Spleen (tissue), 7 donors: ENCODE measurements at regions not wholly inside any gene's neighbourhood (a gene's known extent, or its start where the extent isn't known, plus 50 kb on each side); places are given as distances from the start of the nearest gene placed in this dataset.

Source experiments
- CTCF ChIP-seq, 11 experiments: fragments of 200-600 bp in 7 of 11; fragments of 450-650 bp in 4 of 11; sonication (generic) in 4 of 11; IDR thresholded peaks in 8 of 11; conservative IDR thresholded peaks in 3 of 11; 1 replicate in 7 of 11; 2 replicates in 4 of 11; pipeline versions ENCODE4 v1.4.0 to v1.8.0; 2016 to 2021; ENCODE audit warnings: antibody characterized with exemption in 11 of 11, inconsistent platforms in 4 of 11, mild to moderate bottlenecking in 1 of 11
- POLR2A ChIP-seq, 3 donors: fragments of 450-650 bp; IDR thresholded peaks; one replicate each; pipeline ENCODE4 v1.5.1; 2017; ENCODE audit warnings: antibody characterized with exemption in 3 of 3, mild to moderate bottlenecking in 1 of 3
- POLR2AphosphoS5 ChIP-seq, 3 donors: sonication (generic); formaldehyde crosslinking; IDR thresholded peaks; one replicate each; pipeline ENCODE4 v1.5.1; 2017; ENCODE audit warnings: antibody characterized with exemption in 3 of 3
- donor health status: DM: no; HTN: no; CAD: no; lungs with moderate emphysema.
- donor health status: DM: no; HTN: no; CAD: no.
- donor health status: DM: no; HTN: no; CAD: no.

DNA sequence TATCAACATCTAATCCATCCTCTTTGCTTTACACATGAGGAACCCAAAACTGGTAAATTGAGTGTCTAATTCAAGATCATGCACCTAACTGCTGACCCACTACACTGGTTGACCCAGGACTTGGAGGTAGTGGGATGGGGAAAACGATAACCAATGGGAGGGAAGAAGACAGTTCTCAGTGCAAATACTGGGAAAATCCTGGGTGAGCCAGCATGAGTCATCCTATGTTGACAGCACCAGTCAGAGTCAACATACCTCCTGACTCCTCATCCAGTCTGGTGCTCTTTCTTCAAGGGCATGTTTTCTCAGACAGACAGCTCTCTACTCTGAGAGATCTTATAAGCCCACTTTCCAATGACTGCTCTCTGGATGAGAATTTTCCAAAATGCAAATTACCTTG, 232.8 kb upstream of the PTGER4 start:
- TF ChIP-seq POLR2AphosphoS5 (IDR thresholded peaks at IDR 0.05): no peak
- TF ChIP-seq POLR2A (IDR thresholded peaks at IDR 0.05): no peak
- TF ChIP-seq CTCF (IDR thresholded peaks at IDR 0.05 in 8 of 11, conservative IDR thresholded peaks at IDR 0.05 in 3 of 11): no peak
